ENCODE measurements at regions not wholly inside any gene's neighbourhood (a gene's known extent, or its start where the extent isn't known, plus 50 kb on each side); places are given as distances from the start of the nearest gene placed in this dataset.

DNA sequence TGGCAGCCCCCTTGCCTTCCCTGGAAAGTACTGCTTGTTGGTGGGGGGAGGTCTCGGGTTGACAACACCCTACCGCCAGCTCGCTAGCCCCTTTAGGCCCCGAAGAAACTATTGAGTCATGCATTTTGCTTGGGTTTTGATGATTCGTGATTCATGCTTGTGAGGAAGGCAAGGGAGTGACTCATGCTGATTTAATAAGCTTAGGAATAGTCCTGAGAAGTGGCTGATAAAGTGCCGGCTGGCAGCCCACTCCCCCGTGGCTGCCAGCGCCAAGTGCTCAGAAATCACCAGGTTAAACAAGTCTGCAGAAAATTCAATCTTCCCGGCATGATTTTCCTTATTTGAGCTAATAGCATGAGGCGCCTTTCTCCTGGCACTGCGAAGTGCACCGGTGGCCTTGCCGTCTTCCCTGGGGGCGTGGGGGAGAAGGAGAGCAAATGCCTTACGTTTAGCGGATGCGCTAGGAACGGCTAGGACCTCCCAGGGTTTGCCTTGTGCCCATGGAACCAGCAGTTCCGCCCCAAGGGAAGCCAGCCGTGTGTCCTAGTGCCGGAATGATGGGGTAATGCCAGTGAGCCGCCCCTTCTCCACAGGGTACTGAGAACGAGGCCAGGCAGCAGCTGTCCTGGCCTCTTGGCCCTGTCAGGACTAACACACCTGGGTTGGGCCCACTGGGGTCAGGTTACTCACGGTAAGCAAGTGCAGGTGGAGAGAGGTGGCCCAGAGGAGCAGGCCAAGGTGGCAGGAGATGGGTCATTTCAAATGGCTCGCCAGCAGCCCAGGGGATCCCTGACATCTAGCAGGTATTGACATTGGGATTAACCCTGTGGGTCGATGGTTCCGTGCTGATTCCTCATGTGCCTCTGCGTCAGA lies 151.9 kb downstream of the MACROH2A1 start:
- no peak for DNase-seq

DNA sequence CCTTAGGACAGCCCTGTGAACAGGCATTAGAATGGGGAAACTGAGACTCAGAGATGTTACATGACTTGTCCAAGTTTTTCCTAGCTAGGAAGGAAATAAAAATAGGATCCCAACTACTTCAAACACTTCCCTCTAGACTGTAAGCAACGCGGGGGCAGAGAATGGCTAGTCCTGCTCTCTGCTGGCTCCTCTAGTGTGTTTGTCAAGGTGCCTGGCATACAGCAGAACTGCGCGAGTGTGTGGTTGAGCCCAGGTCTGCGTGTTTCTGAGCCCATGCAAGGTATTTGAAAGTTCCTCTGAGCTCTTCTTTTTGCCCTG lies 152.5 kb downstream of the MACROH2A1 start:
- no peak for DNase-seq

DNA sequence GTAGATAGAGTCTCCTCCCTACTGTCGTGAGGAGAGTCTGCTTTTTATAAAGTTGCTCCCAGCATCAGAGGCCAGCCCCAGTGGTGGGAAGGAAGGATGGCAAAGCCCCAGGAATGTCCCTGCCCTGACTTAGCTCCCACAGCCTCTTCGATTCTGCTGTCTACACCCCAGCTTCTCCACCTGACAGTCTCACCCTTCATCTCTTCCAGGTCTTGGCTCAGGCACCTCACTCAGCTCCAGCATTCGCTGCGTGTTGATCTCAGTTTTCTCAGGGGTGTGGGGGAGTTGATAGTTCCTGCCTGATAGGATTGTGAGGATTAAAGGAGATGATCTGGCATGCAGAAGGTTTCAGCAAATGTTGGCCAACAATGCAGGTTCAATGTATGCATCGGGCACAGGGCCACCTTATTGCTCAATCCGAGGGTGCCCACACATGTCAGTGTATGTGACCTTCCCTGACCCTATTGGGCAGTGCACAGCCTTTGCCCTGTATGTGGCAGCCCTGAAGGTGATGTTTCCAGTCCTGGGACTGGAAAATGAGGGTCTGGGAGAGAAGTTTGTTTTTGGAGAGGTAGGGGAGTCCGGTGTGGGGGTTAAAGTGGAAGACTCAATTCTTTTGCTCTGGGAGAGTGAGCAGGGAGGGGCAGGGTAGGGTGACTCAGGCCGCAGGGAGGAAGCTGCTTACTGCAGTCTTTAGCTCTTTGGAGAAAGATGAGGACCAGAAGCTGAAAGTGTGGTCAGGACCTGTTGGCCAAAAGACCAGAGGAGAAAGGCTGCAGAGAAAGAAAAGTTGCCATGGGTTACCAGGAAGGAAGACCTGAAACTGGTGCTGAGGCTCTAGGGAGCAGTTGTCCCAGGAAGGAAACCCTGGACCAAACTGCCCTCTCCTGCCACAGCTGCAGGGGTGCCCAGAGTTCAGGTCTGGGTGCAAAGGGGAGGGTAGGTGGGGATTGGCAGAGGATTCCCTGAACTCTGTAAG lies 153.2 kb downstream of the MACROH2A1 start:
- DNase-seq, result no peak

DNA sequence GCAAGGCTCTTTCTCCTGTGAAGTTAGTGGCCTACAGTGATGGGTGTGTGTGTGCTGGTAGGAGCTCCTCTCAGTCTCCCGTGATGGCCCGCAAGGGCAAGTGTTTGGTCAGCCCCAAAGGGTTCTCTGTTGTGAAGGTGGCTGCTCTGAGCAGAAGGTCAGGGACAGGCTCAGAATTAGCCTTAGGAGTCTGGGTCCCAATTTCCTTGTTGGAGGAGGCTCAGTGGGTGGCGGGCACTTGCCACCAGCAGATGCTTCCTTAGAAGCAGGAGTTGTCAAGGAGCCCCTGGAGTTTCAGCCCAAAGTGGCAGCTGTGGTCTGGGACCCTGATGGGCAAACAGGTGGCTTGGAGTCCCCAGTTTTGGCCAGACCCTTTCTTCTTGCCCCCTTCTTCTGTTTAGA lies 154.4 kb downstream of the MACROH2A1 start:
- DNase-seq, result no peak

DNA sequence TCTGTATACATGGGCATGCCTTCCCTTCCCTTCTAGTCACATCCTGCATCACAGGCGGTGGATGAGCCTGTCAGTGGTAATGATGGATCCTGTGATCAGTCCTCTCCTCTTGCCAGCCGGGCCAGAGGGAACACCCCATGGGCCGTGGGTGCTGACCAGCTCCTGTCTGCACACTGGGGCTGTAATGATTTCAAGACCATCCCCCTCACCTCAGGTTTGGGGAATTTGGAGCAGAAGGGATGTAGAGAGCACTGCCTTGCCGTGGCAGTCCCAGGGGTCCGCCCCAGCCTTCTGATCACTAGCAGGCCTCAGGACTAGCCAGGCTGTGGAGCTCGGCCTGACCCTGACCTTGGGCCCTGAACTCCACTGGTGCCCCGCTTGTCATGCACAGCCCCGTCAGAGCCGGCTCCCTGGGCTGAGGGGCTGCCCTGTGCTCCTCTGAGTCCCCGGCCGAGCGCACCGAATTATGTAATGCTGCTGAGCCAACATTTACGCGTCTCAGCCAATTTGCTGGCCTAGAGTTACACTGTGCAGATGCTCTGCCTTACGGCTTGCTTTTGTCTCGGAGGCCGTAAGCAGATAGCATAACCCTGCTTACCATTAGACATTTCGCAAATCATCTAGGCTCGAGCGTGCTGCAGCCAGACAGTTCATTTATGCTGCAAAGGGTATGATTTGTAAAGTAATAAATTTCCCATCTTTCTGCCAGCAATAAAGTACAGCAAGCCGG lies 155.3 kb downstream of the MACROH2A1 start:
- no peak for DNase-seq

DNA sequence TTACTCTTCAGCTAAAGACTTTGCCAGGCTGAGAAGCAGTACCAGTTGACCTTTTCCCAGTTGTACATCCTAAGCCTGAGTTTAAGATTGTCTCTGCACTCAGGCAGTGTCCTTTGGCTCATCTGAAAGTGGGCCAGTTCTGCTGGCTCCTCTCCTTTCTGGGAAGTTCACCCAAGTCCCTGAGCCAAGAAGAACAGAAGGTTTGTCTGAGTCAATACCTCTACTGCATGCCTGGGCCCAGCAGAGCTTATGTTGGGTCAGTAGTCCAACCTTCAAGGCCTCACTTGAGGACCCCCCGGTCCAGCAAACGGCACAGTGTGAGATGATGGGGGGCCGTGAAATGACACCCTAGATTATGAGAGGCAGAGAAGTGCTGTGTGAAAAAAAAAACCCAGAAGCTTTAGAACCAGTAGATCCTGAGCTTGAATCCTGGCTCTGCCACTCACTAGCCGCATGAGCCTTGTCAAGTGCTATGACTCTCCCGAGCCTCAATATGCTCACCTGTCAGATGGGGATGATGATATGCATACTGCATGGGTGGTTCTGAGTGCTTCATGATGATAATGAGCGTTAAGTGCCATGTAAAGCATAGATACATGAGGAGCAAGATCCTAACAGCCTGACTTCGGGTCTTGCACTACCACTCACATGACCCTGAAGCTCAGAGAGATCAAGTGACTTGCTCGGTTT lies 156.0 kb downstream of the MACROH2A1 start:
- DNase-seq, result no peak

DNA sequence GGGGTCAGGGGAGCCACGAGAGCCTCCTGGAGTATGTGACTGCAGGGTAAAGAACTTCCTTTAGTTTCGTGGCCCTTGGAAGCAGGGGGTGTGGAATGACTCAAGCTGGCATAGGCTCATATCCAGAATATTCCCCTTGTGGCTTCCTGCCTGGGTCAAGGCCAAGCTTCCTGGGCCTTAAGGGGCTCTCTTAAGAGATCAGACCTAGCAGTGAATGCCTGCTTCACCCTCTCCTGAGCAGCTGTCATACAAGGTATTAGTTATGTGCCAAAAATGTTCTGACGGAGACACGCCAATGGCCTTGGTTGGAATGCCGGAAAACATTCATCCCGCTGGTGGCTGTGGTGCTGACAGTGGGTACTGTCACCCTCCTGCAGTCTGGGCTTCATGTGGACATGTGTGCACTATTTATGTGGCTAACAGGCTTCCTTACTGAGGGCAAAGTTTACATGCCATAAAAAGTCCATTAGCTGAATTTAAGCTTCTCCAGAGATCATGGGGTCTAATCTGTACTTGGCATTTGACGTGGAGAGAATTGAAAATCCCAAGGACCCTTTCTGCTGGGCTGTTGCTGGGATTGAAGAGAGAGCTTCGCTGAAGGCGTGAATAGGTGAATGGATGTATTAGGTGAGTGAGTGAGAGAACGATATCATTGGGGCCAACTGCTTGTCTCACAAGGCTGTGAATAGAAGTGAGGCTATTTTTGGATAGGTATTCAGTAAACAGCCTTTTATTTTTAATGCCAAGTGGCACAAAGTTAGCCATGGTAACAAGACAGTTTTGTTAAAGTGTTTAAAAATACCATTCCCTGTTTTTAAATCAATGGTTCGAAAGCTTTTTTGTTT lies 156.8 kb downstream of the MACROH2A1 start:
- no peak for DNase-seq

DNA sequence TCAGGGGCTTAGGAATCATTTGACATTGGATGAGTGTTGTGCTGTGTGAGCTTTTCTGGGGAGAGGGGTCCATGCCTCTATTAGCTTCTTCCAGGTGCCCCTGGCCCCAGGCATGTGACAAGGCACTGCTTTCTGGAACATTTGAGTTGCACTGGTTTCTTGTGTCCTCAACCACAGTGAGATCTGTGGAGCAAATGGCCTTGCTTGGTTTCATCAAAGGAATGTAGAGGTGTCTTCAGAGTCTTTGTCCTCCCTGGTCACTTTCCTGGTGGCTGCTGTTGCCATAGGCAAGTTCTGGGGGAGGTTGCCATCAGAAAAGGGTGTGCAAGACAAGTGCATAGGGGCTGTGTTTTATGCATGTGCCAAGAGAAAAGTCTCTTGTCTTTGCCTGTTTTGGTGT lies 157.5 kb downstream of the MACROH2A1 start:
- DNase-seq, result no peak

DNA sequence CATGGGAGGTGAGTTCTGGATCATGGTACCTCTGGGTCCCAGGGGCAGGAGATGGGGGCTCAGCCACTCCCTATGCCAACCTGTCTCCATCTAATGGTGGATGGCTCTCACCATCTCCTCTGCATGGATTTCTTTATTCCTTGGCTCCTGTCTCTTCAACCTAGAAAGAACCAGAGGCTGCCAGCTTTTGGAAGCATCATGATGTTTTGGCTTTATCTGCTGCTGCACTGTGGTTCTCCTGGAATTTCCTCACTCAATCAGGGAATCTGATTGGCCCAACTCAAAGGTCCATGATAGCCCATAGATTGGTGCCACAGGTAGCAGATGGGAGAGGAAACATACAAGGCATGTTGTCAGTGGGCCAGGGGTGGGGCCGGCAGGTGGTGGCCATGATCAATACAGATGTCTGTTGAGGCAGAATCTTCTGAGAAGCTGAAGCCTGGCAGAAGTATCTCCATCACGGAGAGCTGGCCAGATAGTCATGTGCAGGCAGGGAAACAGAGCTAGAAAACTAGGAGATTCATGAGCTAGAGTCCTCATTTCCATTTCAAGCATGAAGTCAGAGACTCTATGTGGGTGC lies 158.2 kb downstream of the MACROH2A1 start:
- no peak for DNase-seq

DNA sequence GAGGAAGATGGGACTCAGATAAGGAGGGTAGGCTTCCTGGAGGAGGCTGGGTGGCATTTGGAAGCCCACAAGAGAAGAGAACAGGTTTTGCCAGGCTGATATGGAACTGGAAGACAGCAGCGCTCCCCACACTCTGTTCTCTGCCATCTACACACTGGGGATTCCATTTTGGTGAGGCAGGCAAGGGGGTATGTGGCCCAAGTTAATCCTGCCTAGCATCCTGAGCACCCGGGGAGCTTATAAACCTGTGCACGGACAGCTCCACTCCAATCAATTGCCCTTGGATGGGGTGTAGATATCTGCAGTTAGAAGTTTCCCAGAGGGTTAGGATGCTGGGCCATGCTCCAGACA lies 158.8 kb downstream of the MACROH2A1 start:
- no peak for DNase-seq

DNA sequence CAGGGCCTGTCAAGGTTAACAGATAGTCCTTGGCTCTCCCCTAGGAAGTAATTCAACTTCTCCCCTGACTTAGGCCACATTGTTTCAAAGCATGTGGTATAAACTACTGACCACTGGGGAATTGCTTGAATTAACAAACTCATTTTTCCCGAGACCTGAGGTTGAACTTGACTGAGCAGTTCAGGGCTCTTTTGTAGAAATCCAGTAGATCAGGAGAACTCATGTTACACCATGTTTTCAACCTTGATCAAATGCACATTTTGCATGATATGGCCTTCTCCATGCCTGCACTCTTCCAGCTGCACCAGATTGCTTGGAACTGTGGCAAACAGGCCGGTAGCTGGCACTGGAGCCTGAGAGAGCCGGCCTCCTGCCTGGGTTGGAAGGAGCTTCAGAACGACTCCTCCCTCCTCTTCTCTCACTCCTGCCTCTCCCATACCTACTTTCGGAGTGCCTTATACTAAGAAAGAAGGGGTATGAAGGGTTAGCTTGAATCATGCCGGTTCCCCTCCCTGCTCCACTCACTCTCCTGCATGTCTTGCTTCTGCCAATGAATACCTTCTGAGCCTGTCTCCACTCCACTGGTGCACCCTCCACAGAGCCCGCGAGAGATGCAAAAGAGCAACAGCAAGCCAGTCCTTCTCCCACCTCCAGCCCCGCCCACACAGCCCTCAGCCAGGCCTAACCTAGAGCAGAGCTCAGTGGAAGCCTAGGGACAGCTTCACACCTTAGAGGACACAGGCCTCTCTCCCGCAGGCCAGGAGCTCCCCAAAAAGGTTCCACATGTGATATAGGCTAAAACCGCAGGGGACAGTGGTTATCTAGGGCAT lies 159.4 kb downstream of the MACROH2A1 start:
- no peak for DNase-seq

DNA sequence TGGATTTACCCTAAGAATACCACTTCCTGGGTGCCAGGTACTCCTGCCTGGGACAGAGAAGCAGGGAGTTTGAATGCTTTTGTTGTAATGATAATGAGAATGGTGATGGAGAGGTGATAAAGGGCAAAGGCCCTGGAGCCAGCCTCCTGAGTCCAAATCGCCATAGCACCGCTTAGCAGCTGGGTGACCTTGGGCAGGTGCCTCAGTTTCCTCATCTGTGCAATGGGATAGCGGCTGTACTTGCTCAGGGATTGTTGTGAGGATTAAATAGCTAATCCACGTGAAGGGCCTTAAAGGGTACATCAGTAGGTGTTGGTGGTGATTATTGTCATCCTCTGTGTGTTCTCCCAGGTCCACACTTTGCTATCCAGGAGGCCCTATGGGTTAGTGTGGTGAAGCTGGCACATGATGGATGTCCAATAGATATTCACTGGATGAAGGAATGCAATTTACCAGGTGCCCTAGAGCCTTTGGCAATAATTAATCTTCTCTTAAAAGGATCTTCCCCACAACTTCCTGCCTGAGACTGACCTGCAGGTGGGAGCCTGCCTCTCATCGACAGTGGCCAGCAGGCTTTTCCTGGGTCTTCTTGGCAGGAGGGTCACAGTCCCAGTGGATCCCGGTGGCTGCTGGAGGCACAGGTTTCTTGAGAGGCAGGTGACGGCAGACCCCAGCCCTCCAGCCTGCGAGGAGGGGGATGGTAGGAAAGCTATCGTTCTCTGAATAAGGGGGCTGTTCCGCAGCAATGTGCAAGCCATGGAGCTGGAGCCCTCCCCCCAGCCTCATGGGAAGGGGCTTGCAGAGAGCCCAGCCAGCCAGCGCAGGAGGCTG lies 160.2 kb downstream of the MACROH2A1 start:
- DNase-seq, result no peak

DNA sequence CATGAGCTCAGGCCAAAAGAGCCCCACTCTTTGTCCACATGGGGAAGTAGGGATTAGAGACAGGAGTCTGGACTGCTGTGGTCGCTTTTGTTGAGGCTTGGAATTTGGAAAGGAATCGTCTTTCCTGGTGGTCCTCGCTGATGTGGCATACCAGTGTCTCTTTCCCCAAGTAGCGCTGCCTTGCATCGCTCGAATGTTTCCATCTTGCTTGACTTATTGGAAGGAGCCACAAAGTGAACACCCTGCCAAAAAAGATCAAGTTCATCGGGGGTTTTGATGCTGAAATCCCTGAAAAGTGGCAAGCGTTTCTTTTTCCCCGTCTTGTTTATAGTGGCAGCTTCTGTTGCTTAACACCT lies 161.3 kb downstream of the MACROH2A1 start:
- DNase-seq, result no peak

DNA sequence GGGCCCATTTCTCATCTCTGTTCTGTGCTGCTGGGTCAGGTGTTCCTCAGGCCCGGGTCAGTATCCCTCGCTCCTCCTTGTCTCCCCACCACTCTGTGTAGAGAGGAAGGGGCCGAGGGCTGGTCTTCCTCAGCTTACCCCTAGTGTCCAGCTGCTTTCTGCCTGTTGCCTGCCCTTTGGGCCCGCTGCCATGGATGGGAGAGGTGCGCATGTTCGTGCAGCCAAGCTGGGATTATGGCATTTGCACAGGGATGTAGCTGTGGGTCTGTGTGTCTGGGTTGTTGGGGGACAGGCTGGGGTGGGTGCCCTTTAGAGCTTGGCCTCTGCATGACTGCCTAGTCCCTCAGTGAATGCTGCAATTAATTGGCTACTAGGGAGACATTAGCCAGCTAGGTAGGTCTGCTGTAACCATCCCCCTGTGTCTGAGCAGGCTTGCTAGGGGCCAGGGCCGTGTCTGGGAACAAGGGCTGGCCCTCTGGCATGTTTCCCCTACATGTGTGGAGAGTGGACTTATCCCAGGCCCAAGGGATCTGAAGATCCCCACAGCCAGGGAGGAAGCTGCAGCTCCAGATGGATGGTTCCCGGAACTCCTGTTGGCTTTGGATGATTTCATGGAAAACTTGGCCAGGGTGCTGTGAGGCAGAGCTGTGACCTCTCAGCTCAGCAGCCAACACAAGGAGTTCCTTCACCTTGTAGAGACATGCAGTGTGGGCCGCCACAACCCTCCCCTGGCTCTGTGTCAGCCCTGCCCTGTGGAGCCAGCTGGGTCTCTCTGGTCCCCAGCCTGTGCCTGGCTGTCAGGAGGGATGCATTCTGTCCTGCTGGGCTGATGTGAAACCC lies 161.9 kb downstream of the MACROH2A1 start:
- no peak for DNase-seq

DNA sequence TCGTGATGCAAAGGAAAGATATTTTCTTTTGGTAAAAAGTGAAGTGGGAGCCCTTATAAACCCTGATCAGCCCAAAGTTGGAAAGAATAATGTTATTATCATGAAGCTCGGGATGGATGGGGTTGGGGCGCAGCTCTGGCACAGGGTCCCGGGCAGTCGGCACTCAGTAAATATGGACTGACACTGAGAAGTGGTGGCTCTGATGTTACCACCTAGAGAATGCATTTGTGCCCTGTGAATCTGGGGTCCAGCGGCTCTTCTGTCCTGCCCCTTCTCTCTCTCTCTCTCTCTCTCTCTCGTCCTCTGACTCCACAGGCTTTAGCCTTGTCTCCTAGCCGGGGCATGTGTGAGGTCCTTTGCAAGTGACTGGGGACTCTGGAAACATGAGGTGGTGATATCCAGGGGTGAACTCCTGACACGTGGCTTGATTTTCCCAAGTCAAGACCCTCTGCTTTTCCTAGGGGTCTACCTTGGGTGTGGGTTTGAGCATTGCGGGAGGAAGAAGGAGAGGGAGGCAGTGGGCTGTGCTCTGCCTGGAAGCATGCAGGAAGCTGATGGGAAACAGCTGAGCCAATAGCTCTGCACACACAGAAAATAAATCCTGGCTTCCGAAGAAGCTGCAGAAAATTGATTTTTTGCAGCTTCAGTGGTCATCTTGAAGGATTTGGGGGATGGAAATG lies 162.7 kb downstream of the MACROH2A1 start:
- DNase-seq, result no peak

DNA sequence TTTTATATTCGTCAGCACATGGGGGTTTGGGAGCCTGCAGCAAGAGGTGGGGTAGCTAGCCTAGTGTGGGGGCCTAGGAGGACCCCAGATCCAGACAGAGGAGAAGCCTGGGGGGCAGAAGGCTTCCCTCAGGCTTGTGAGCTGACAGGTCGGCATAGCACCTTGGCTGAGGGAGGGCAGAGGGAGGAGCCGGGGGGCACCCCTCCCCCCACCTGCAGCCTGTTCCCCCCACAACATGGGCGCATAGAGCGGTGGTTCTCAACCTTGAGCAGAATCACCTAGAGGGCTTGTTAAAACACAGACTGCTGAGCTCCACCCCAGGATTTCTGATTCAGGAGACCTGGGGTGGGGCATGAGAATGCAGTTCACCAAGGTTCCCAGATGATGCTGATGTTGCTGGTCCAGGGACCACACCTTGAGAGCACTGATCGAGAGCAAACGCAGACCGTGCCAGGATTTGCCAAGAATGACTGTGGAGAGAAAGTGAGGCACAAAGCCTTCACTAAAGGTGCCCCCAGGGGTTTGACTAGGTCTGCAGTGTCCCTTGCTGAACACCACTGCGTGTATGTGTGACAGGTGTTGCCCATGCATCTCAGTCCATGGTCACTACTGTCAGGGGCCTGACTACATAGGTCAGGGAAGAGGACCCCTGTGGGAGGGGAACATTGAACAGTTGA lies 163.3 kb downstream of the MACROH2A1 start:
- DNase-seq, result no peak

DNA sequence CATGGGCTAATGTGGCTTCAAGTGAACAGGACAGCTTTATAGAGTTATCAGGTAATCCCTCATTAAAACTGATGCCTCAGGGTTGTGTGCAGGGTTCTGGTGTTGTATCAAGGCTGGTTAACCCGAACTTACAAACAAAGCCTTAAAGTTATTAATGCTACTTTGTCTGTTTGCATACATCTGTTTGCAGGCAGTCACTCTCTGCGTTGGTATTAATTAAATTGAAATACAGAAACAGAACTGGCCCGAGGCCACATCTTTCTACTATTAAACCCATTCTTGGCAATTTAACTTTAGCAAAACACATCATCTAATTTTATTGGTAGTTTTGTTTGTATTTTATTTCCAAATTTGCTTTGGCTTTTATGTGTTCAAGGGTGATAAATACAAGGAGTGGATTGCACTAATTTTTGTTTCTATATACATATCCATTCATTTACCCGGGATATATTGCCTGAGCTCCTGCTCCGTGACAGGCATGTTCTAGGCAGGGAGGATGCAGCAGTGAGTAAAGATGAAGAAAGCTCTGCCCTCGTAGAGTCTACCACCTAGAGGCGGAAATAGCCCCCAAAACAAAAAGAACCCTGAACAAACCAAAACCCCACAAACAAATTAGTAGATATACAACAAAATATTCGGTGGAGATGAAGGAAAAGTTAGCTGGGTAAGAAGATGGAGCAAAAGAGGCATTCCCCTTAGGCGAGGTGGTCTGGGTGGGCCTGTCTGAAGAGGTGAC lies 164.2 kb downstream of the MACROH2A1 start:
- no peak for DNase-seq

Measured in stimulated activated CD4-positive, alpha-beta T cell treated with anti-CD3 and anti-CD28 coated beads, Interleukin-12 subunit alpha, Interleukin-12 subunit beta, amount 100 ng/mL, for 4 hours (primary cell).